RWPE1 (cell line): ENCODE measurements at regions not wholly inside any gene's neighbourhood (a gene's known extent, or its start where the extent isn't known, plus 50 kb on each side); places are given as distances from the start of the nearest gene placed in this dataset.

Experiments used
- CTCF ChIA-PET: fragments of 350-600 bp; sonication (Branson Sonifier 250); formaldehyde crosslinking; extraction: SDS; loops from one replicate; lab custom pipeline; 2021; lab: Yijun Ruan, JAX
- POLR2A ChIA-PET: fragments of 400-600 bp; formaldehyde crosslinking; extraction: SDS; loops from one replicate; lab custom pipeline; 2020; ENCODE audit warnings: antibody characterized with exemption; ENCODE audit not compliant: low non-redundant PET; lab: Yijun Ruan, JAX
- DNase-seq: peaks from one replicate; pipeline ENCODE4 v3.0.0; 2012; ENCODE audit warnings: low spot score
- H3K27ac ChIP-seq: fragments of 450-650 bp; 2 replicates; pipeline ENCODE4 v1.5.1; 2017
- TF ChIP-seq, protein P1 (sequence below): fragments of 450-650 bp; conservative IDR thresholded peaks from 2 replicates; pipeline ENCODE4 v1.5.1; 2017; ENCODE audit warnings: low read depth, mild to moderate bottlenecking

GRCh38 chr1:221149555-221150075 lies 270.4 kb downstream of the HLX start:
- POLR2A ChIA-PET = no interaction called here
- TF ChIP-seq, protein P1, sequence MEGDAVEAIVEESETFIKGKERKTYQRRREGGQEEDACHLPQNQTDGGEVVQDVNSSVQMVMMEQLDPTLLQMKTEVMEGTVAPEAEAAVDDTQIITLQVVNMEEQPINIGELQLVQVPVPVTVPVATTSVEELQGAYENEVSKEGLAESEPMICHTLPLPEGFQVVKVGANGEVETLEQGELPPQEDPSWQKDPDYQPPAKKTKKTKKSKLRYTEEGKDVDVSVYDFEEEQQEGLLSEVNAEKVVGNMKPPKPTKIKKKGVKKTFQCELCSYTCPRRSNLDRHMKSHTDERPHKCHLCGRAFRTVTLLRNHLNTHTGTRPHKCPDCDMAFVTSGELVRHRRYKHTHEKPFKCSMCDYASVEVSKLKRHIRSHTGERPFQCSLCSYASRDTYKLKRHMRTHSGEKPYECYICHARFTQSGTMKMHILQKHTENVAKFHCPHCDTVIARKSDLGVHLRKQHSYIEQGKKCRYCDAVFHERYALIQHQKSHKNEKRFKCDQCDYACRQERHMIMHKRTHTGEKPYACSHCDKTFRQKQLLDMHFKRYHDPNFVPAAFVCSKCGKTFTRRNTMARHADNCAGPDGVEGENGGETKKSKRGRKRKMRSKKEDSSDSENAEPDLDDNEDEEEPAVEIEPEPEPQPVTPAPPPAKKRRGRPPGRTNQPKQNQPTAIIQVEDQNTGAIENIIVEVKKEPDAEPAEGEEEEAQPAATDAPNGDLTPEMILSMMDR = no peak
- DNase-seq = no peak
- no peak overlapping the region for H3K27ac ChIP-seq
- CTCF ChIA-PET = no interaction called here

DNA sequence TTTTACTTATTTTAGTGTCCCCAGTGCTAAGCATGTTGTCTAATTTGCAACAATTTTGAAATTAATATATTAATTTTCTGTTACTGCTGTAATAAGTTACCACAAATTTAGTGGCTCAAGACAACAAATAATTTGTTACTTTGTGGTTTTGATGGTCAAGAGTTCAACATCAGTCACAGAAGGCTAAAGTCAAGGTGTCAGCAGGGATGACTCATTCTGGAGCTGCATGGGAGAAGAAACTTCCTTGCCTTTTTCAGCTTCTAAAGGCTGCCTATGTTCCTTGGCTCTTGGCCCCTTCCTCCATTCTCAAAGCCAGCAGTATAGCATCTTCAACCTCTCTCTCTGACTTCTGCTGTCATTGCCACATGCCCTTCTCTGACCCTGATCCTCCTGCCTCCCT lies 271.8 kb downstream of the HLX start:
- H3K27ac ChIP-seq = no peak overlapping the region
- DNase-seq = no peak
- CTCF ChIA-PET = no interaction called here
- TF ChIP-seq, protein P1 = no peak
- POLR2A ChIA-PET = no interaction called here

DNA sequence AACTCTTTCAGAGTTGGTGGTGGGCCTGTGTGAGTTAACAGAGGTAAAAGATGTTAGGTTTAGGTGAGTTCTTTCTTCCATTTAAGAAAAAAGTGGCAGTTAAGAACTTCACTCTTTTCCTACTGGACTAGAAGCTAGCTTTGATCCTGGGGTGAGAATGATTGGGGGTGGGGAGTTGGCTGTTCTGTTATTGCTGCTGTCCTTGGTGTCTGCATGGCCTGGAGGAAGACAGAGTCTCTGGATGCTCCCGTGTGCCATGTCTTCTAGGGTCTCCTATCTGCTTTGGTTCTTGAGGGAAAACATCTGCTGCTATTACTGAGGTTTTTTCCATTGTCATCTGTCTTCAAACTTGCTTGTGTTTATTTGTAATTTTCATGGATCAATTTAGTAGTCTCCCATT lies 275.7 kb downstream of the HLX start:
- CTCF ChIA-PET = no interaction called here
- TF ChIP-seq, protein P1 = no peak
- POLR2A ChIA-PET = no interaction called here
- no peak overlapping the region for H3K27ac ChIP-seq
- DNase-seq = no peak

DNA sequence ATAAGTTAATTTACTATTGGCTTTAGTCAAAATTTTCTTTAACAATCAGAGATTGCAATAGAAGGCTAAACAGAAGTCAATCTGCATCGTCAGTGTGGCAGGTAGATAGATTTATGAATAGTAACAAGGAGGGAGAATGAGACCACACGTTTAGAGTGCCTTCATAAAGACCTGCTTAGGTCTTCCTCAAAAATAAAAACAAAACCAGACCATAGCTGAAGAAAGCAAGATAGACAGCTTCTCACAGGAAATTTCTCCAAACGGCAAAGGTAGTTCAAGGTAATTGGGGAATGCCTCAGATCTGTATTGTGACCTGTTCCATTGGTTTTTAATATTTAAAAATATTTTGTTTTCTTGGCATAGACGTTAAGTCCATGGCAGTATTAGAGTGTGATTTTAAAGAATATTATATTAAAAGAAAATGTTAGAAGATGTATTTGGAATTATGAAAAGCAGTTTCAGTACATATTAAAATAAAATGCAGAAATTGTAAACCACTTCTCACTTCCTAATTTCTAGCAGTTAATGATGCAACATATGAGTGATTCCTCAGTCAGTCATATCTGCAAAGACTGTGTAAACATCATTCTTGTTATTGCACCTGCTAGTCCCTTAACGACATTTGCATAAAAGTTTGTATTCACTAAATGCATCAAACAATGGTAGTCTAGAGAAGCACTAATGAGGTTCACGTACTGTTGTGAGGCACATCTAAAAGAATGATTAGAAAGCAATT lies 278.0 kb downstream of the HLX start:
- TF ChIP-seq, protein P1 = no peak
- H3K27ac ChIP-seq = no peak overlapping the region
- CTCF ChIA-PET = interaction anchor here (1.1 kb wide), 1 partner anchor 15 kb away, joined by 5 read pairs; no protein-coding TSS in a partner anchor
- POLR2A ChIA-PET = no interaction called here
- no peak for DNase-seq

DNA sequence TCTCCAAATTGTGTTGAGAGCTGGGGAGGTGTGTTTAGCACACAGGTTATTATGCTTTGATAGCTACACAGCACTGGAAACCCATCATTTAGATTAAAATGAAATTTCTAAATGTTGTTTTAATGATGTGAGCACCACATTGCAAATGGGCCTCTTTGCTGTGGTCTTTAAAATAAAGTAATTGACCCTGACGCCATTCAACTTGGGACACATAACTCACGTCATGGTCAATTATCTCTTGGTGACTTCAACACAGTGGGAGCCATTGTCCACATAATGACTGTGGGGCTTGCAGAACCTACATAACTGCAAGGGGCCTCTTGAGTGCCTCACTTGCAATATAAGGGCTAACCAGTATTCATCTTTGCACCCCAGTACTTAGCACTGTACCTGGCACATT lies 280.4 kb downstream of the HLX start:
- H3K27ac ChIP-seq = no peak overlapping the region
- TF ChIP-seq, protein P1 = no peak
- ChIA-PET POLR2A (no interaction called here), CTCF (no interaction called here)
- DNase-seq = no peak

DNA sequence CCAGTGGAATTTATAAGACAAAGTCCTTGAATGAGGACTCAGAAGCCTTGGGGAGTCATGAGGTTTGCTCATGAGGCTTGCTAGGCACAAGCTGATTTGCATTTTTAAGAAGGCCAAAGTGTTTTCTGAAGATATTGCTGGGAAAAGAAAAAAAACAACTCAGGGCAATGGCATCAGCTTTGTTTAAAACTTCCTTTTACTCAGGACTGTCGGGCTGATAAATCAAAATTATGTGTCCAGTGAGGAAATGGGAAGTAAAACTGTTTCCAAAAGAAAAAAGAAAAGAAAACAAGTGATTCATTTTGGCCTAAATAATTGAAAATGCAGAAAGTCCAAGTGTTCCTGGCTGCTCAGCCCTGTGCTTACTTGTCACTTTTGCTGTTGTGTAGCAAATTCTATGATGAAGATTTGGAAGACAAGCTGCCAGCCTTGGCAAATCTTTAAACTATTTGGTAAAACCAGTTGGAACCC lies 282.4 kb downstream of the HLX start:
- ChIA-PET CTCF (interaction anchor here (0.6 to 1.1 kb wide), 4 partner anchors 8 to 859 kb away, joined by 3 read pairs; no protein-coding TSS in a partner anchor), POLR2A (no interaction called here)
- no peak overlapping the region for H3K27ac ChIP-seq
- no peak for DNase-seq
- TF ChIP-seq, protein P1 = no peak
